ENCODE measurements at regions not wholly inside any gene's neighbourhood (a gene's known extent, or its start where the extent isn't known, plus 50 kb on each side); places are given as distances from the start of the nearest gene placed in this dataset.
A peak's percentile ranks its signal among the peaks of the same experiment; 100 is the strongest.

- H3K4me3 Mint-ChIP-seq = no peak overlapping the region
- no peaks in the 10 kb centered on the region for H3K36me3 Mint-ChIP-seq
- no peak overlapping the region for H3K27ac Mint-ChIP-seq
- no peaks in the 10 kb centered on the region for H3K4me1 Mint-ChIP-seq
- H3K9me3 Mint-ChIP-seq = peaks cover 0 to 6% (median 3%) of the 10 kb centered on the region in 3 donors
- no peaks in the 10 kb centered on the region for H3K27me3 Mint-ChIP-seq
These were observed 391.5 kb upstream of the DACH1 start for GRCh38 chr13:72258340-72258981.

GRCh38 chr13:72255908-72256307, 388.9 kb upstream of the DACH1 start:
- Mint-ChIP-seq H3K9me3 (peaks cover 2 to 6% (median 3%) of the 10 kb centered on the region in 3 donors), H3K27ac (no peak overlapping the region), H3K36me3 (no peaks in the 10 kb centered on the region), H3K27me3 (no peaks in the 10 kb centered on the region), H3K4me3 (no peak overlapping the region), H3K4me1 (peaks cover 0 to 2% (median 0%) of the 10 kb centered on the region in 3 donors)

GRCh38 chr13:72253754-72254153, 386.8 kb upstream of the DACH1 start:
- Mint-ChIP-seq H3K27me3 (no peaks in the 10 kb centered on the region), H3K9me3 (peaks cover 2 to 10% (median 7%) of the 10 kb centered on the region in 3 donors), H3K27ac (no peak overlapping the region), H3K36me3 (no peaks in the 10 kb centered on the region), H3K4me3 (no peak overlapping the region), H3K4me1 (peaks cover 0 to 2% (median 0%) of the 10 kb centered on the region in 3 donors)

GRCh38 chr13:72246396-72246795, 379.4 kb upstream of the DACH1 start:
- Mint-ChIP-seq H3K9me3 (peaks cover 2 to 10% (median 7%) of the 10 kb centered on the region in 3 donors), H3K4me1 (no peaks in the 10 kb centered on the region), H3K27me3 (no peaks in the 10 kb centered on the region), H3K36me3 (no peaks in the 10 kb centered on the region), H3K4me3 (no peak overlapping the region), H3K27ac (peak overlapping the region in 1 of 3 donors; percentile 65)

- H3K4me1 Mint-ChIP-seq = no peaks in the 10 kb centered on the region
- no peak overlapping the region for H3K27ac Mint-ChIP-seq
- H3K4me3 Mint-ChIP-seq = no peak overlapping the region
- H3K36me3 Mint-ChIP-seq = no peaks in the 10 kb centered on the region
- H3K27me3 Mint-ChIP-seq = no peaks in the 10 kb centered on the region
- H3K9me3 Mint-ChIP-seq = peaks cover 2 to 10% (median 3%) of the 10 kb centered on the region in 3 donors
These were observed 377.8 kb upstream of the DACH1 start for GRCh38 chr13:72244788-72245187.

GRCh38 chr13:72230131-72230530, 363.1 kb upstream of the DACH1 start:
- H3K9me3 Mint-ChIP-seq = peaks cover 1 to 15% (median 7%) of the 10 kb centered on the region in 3 donors
- no peaks in the 10 kb centered on the region for H3K36me3 Mint-ChIP-seq
- H3K4me1 Mint-ChIP-seq = no peaks in the 10 kb centered on the region
- H3K27me3 Mint-ChIP-seq = no peaks in the 10 kb centered on the region
- H3K27ac Mint-ChIP-seq = no peak overlapping the region
- H3K4me3 Mint-ChIP-seq = no peak overlapping the region

- Mint-ChIP-seq H3K4me1 (no peaks in the 10 kb centered on the region), H3K9me3 (peaks cover 2 to 14% (median 9%) of the 10 kb centered on the region in 3 donors), H3K36me3 (no peaks in the 10 kb centered on the region), H3K27ac (no peak overlapping the region), H3K27me3 (no peaks in the 10 kb centered on the region), H3K4me3 (no peak overlapping the region)
These were observed 362.1 kb upstream of the DACH1 start for GRCh38 chr13:72229067-72229466.

GRCh38 chr13:72221276-72221962, 354.4 kb upstream of the DACH1 start:
- Mint-ChIP-seq H3K4me1 (no peaks in the 10 kb centered on the region), H3K4me3 (no peak overlapping the region), H3K27me3 (no peaks in the 10 kb centered on the region), H3K27ac (no peak overlapping the region), H3K9me3 (peaks cover 6 to 18% (median 11%) of the 10 kb centered on the region in 3 donors), H3K36me3 (no peaks in the 10 kb centered on the region)

GRCh38 chr13:72218966-72219365, 352.0 kb upstream of the DACH1 start:
- Mint-ChIP-seq H3K27me3 (no peaks in the 10 kb centered on the region), H3K4me1 (no peaks in the 10 kb centered on the region), H3K36me3 (no peaks in the 10 kb centered on the region), H3K9me3 (peaks cover 6 to 13% (median 12%) of the 10 kb centered on the region in 3 donors), H3K27ac (no peak overlapping the region), H3K4me3 (no peak overlapping the region)

GRCh38 chr13:72217142-72217541, 350.1 kb upstream of the DACH1 start:
- Mint-ChIP-seq H3K27me3 (no peaks in the 10 kb centered on the region), H3K4me1 (no peaks in the 10 kb centered on the region), H3K9me3 (peaks cover 6 to 14% (median 13%) of the 10 kb centered on the region in 3 donors), H3K4me3 (no peak overlapping the region), H3K36me3 (no peaks in the 10 kb centered on the region), H3K27ac (no peak overlapping the region)

- Mint-ChIP-seq H3K27ac (no peak overlapping the region), H3K9me3 (peaks cover 0 to 13% (median 2%) of the 10 kb centered on the region in 3 donors), H3K27me3 (no peaks in the 10 kb centered on the region), H3K36me3 (no peaks in the 10 kb centered on the region), H3K4me1 (no peaks in the 10 kb centered on the region), H3K4me3 (no peak overlapping the region)
These were observed 341.2 kb upstream of the DACH1 start for GRCh38 chr13:72208112-72208645.

GRCh38 chr13:72205773-72206172, 338.8 kb upstream of the DACH1 start:
- H3K36me3 Mint-ChIP-seq = no peaks in the 10 kb centered on the region
- H3K27ac Mint-ChIP-seq = no peak overlapping the region
- no peaks in the 10 kb centered on the region for H3K4me1 Mint-ChIP-seq
- H3K27me3 Mint-ChIP-seq = no peaks in the 10 kb centered on the region
- no peak overlapping the region for H3K4me3 Mint-ChIP-seq
- peaks cover 0 to 6% (median 0%) of the 10 kb centered on the region in 3 donors for H3K9me3 Mint-ChIP-seq

- H3K4me1 Mint-ChIP-seq = no peaks in the 10 kb centered on the region
- H3K9me3 Mint-ChIP-seq = peaks cover 0 to 6% (median 0%) of the 10 kb centered on the region in 3 donors
- H3K27ac Mint-ChIP-seq = no peak overlapping the region
- H3K4me3 Mint-ChIP-seq = no peak overlapping the region
- no peaks in the 10 kb centered on the region for H3K36me3 Mint-ChIP-seq
- no peaks in the 10 kb centered on the region for H3K27me3 Mint-ChIP-seq
These were observed 337.3 kb upstream of the DACH1 start for GRCh38 chr13:72204291-72204690.

GRCh38 chr13:72201726-72202125, 334.7 kb upstream of the DACH1 start:
- Mint-ChIP-seq H3K27me3 (no peaks in the 10 kb centered on the region), H3K9me3 (no peaks in the 10 kb centered on the region), H3K36me3 (no peaks in the 10 kb centered on the region), H3K4me3 (no peak overlapping the region), H3K4me1 (no peaks in the 10 kb centered on the region), H3K27ac (no peak overlapping the region)

GRCh38 chr13:72199640-72200039, 332.6 kb upstream of the DACH1 start:
- no peak overlapping the region for H3K27ac Mint-ChIP-seq
- H3K27me3 Mint-ChIP-seq = no peaks in the 10 kb centered on the region
- H3K9me3 Mint-ChIP-seq = peaks cover 0 to 1% (median 0%) of the 10 kb centered on the region in 3 donors
- no peaks in the 10 kb centered on the region for H3K4me1 Mint-ChIP-seq
- H3K36me3 Mint-ChIP-seq = no peaks in the 10 kb centered on the region
- no peak overlapping the region for H3K4me3 Mint-ChIP-seq
